OCI-LY7 (cell line): ENCODE measurements at regions not wholly inside any gene's neighbourhood (a gene's known extent, or its start where the extent isn't known, plus 50 kb on each side); places are given as distances from the start of the nearest gene placed in this dataset.

Source experiments
- CTCF ChIP-seq: fragments of 200-600 bp; sonication (generic); conservative IDR thresholded peaks from 2 replicates; pipeline ENCODE4 v1.5.1; 2014; ENCODE audit warnings: mild to moderate bottlenecking, antibody characterized with exemption, low read length, moderate library complexity, mixed read lengths
- EZH2phosphoT487 ChIP-seq: fragments of 200-600 bp; sonication (generic); IDR thresholded peaks from 2 replicates; pipeline ENCODE4 v1.6.1; 2018; ENCODE audit warnings: low read depth, borderline replicate concordance, mild to moderate bottlenecking, mixed run types, antibody characterized with exemption, low read length, moderate library complexity, mixed read lengths

GRCh38 chr10:128539510-128540127 lies 413.4 kb upstream of the MKI67 start:
- TF ChIP-seq CTCF (no peak), EZH2phosphoT487 (no peak)
